ENCODE measurements at regions not wholly inside any gene's neighbourhood (a gene's known extent, or its start where the extent isn't known, plus 50 kb on each side); places are given as distances from the start of the nearest gene placed in this dataset.

GRCh38 chr3:117193390-117193789 lies 483.8 kb downstream of the TUSC7 start:
- TF ChIP-seq CTCF (IDR thresholded peaks at IDR 0.05; ENCODE audit: borderline replicate concordance, extremely low read depth, low read length, poor library complexity, severe bottlenecking) (no peak), EZH2 (IDR thresholded peaks at IDR 0.05; ENCODE audit: borderline replicate concordance, low read depth, low read length, severe bottlenecking) (no peak)
